ENCODE measurements at regions not wholly inside any gene's neighbourhood (a gene's known extent, or its start where the extent isn't known, plus 50 kb on each side); places are given as distances from the start of the nearest gene placed in this dataset.

DNA sequence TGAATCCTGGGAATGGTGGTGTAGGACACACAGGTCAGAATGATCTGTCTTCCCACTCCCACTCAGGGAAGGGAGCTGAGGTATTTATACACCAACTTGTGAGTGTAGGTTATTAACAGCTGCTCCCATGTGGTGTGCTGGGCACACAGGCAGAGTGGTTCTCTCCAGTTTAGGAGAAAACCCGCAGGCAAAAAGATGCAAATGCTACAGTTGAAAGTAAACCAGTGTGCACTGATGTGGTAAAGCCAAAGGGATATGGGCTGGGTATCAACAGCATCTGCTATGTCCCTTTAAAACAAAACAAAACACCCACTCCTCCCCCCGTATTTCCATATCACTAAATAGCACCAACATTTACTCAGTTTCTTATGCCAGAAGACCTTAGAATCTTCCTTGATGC lies 75.4 kb upstream of the SYT13 start:
- Histone ChIP-seq H3K4me3 (ENCODE audit: low read depth in 2 of 2, low read length in 2 of 2) (no peak overlapping the region), H3K27ac (ENCODE audit: low read length) (no peak overlapping the region), H3K9me3 (ENCODE audit: control insufficient read depth, insufficient read depth, low read depth, low read length) (no peaks in the 10 kb centered on the region), H3K4me1 (ENCODE audit: control insufficient read depth, insufficient read depth, low read length) (no peaks in the 10 kb centered on the region), H3K36me3 (ENCODE audit: control insufficient read depth, insufficient read depth, low read length) (no peaks in the 10 kb centered on the region), H3K27me3 (ENCODE audit: control insufficient read depth, insufficient read depth, low read length) (peaks cover 26% of the 10 kb centered on the region)
- in situ Hi-C loops (cut with HindIII; ENCODE audit: low pct_unique_long_range_greater_than_20kb, low sequenced_read_pairs) = no loop called here
- no peak for TF ChIP-seq POLR2AphosphoS5 (IDR thresholded peaks at IDR 0.05; ENCODE audit: low read depth, low read length)
- no peak for TF ChIP-seq SIN3A (IDR thresholded peaks at IDR 0.05; ENCODE audit: borderline replicate concordance, insufficient read depth, low read depth, low read length)
- TF ChIP-seq, protein P1, sequence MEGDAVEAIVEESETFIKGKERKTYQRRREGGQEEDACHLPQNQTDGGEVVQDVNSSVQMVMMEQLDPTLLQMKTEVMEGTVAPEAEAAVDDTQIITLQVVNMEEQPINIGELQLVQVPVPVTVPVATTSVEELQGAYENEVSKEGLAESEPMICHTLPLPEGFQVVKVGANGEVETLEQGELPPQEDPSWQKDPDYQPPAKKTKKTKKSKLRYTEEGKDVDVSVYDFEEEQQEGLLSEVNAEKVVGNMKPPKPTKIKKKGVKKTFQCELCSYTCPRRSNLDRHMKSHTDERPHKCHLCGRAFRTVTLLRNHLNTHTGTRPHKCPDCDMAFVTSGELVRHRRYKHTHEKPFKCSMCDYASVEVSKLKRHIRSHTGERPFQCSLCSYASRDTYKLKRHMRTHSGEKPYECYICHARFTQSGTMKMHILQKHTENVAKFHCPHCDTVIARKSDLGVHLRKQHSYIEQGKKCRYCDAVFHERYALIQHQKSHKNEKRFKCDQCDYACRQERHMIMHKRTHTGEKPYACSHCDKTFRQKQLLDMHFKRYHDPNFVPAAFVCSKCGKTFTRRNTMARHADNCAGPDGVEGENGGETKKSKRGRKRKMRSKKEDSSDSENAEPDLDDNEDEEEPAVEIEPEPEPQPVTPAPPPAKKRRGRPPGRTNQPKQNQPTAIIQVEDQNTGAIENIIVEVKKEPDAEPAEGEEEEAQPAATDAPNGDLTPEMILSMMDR (IDR thresholded peaks at IDR 0.05) = no peak
- TF ChIP-seq TCF7L2 (IDR thresholded peaks at IDR 0.05; ENCODE audit: low read depth, low read length) = no peak
- TF ChIP-seq, protein P2, sequence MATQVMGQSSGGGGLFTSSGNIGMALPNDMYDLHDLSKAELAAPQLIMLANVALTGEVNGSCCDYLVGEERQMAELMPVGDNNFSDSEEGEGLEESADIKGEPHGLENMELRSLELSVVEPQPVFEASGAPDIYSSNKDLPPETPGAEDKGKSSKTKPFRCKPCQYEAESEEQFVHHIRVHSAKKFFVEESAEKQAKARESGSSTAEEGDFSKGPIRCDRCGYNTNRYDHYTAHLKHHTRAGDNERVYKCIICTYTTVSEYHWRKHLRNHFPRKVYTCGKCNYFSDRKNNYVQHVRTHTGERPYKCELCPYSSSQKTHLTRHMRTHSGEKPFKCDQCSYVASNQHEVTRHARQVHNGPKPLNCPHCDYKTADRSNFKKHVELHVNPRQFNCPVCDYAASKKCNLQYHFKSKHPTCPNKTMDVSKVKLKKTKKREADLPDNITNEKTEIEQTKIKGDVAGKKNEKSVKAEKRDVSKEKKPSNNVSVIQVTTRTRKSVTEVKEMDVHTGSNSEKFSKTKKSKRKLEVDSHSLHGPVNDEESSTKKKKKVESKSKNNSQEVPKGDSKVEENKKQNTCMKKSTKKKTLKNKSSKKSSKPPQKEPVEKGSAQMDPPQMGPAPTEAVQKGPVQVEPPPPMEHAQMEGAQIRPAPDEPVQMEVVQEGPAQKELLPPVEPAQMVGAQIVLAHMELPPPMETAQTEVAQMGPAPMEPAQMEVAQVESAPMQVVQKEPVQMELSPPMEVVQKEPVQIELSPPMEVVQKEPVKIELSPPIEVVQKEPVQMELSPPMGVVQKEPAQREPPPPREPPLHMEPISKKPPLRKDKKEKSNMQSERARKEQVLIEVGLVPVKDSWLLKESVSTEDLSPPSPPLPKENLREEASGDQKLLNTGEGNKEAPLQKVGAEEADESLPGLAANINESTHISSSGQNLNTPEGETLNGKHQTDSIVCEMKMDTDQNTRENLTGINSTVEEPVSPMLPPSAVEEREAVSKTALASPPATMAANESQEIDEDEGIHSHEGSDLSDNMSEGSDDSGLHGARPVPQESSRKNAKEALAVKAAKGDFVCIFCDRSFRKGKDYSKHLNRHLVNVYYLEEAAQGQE (IDR thresholded peaks at IDR 0.05; ENCODE audit: insufficient read depth in 1 of 2, low read depth in 2 of 2, low read length in 1 of 2) = no peak
- ATAC-seq = no peak
- BruUV-seq (replicated peaks) = no TSS peak
- ChIA-PET CTCF (interaction anchor here (1.1 kb wide), 1 partner anchor 9 kb away, joined by 3 read pairs; no protein-coding TSS in a partner anchor), POLR2A (no interaction called here)
- no peak for DNase-seq (ENCODE audit: low read depth, low spot score)
- intact Hi-C loops (cut with micrococcal nuclease; ENCODE audit: unreplicated experiment) = no loop called here

DNA sequence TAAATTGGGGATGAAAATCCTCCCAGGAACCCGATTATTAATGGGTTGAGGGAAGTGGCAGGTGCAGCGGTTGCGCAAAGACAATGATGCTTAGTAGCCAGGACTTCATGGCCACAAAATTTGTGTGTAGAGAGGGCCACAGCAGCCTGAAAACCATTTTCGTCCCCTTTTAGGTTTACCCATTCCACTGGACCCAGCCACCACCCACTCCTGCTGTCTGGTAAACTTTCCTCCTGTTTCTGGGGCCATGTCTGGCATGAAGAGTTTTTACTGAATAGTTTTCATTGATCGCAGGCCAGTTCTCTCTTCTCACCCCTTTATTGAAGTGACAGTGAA lies 69.5 kb upstream of the SYT13 start:
- Histone ChIP-seq H3K36me3 (ENCODE audit: control insufficient read depth, insufficient read depth, low read length) (no peaks in the 10 kb centered on the region), H3K27ac (ENCODE audit: low read length) (no peak overlapping the region), H3K27me3 (ENCODE audit: control insufficient read depth, insufficient read depth, low read length) (peaks cover 23% of the 10 kb centered on the region), H3K4me1 (ENCODE audit: control insufficient read depth, insufficient read depth, low read length) (no peaks in the 10 kb centered on the region), H3K9me3 (ENCODE audit: control insufficient read depth, insufficient read depth, low read depth, low read length) (no peaks in the 10 kb centered on the region), H3K4me3 (ENCODE audit: low read depth in 2 of 2, low read length in 2 of 2) (peak overlapping the region in 1 of 2 experiments; percentile 27; a peak in 1 of 4 replicates)
- in situ Hi-C loops (cut with HindIII; ENCODE audit: low pct_unique_long_range_greater_than_20kb, low sequenced_read_pairs) = no loop called here
- TF ChIP-seq TCF7L2 (IDR thresholded peaks at IDR 0.05; ENCODE audit: low read depth, low read length) = no peak
- TF ChIP-seq, protein P2 (IDR thresholded peaks at IDR 0.05; ENCODE audit: insufficient read depth in 1 of 2, low read depth in 2 of 2, low read length in 1 of 2) = no peak
- TF ChIP-seq, protein P1 (IDR thresholded peaks at IDR 0.05) = no peak
- TF ChIP-seq POLR2AphosphoS5 (IDR thresholded peaks at IDR 0.05; ENCODE audit: low read depth, low read length) = no peak
- TF ChIP-seq SIN3A (IDR thresholded peaks at IDR 0.05; ENCODE audit: borderline replicate concordance, insufficient read depth, low read depth, low read length) = no peak
- intact Hi-C loops (cut with micrococcal nuclease; ENCODE audit: unreplicated experiment) = no loop called here
- ChIA-PET CTCF (no interaction called here), POLR2A (no interaction called here)
- DNase-seq (ENCODE audit: low read depth, low spot score) = no peak
- no TSS peak for BruUV-seq (replicated peaks)
- ATAC-seq = no peak

Data from Panc1 (cell line).